H9 (cell line): ENCODE measurements at regions not wholly inside any gene's neighbourhood (a gene's known extent, or its start where the extent isn't known, plus 50 kb on each side); places are given as distances from the start of the nearest gene placed in this dataset.

Experiments
- DNase-seq: peaks from one replicate; pipeline ENCODE4 v3.0.0-alpha.2; 2017
- H2AFZ ChIP-seq: one replicate; pipeline ENCODE4 v1.6.1; 2013; ENCODE audit warnings: mild to moderate bottlenecking, low read length, control low read depth, moderate library complexity
- H2AK5ac ChIP-seq: 2 replicates; pipeline ENCODE4 v1.6.1; 2013; ENCODE audit warnings: low read length, control low read depth, mixed read lengths; ENCODE audit not compliant: insufficient read length
- H2BK120ac ChIP-seq: one replicate; pipeline ENCODE4 v1.6.1; 2013; ENCODE audit warnings: low read depth, mild to moderate bottlenecking, low read length, control low read depth, inconsistent platforms; ENCODE audit not compliant: poor library complexity, severe bottlenecking
- H2BK12ac ChIP-seq: 2 replicates; pipeline ENCODE4 v1.6.1; 2013; ENCODE audit warnings: low read length, control low read depth, mixed read lengths, low read depth; ENCODE audit not compliant: insufficient read length
- H2BK15ac ChIP-seq: 2 replicates; pipeline ENCODE4 v1.6.1; 2013; ENCODE audit warnings: low read depth, low read length, control low read depth
- H2BK20ac ChIP-seq: one replicate; pipeline ENCODE4 v1.6.1; 2013; ENCODE audit warnings: low read depth, mild to moderate bottlenecking, low read length, control low read depth, inconsistent platforms; ENCODE audit not compliant: poor library complexity, severe bottlenecking
- H2BK5ac ChIP-seq: 2 replicates; pipeline ENCODE4 v1.6.1; 2013; ENCODE audit warnings: low read length, control low read depth, mixed read lengths; ENCODE audit not compliant: insufficient read length
- H3K14ac ChIP-seq: 2 replicates; pipeline ENCODE4 v1.6.1; 2013; ENCODE audit warnings: low read length, control low read depth; ENCODE audit not compliant: insufficient read depth
- H3K18ac ChIP-seq: 2 replicates; pipeline ENCODE4 v1.6.1; 2013; ENCODE audit warnings: low read depth, mild to moderate bottlenecking, mixed read lengths, low read length, control low read depth; ENCODE audit not compliant: insufficient read length
- H3K23ac ChIP-seq: 2 replicates; pipeline ENCODE4 v1.6.1; 2013; ENCODE audit warnings: low read length, control low read depth, mixed read lengths, low read depth; ENCODE audit not compliant: insufficient read length
- H3K23me2 ChIP-seq: 2 replicates; pipeline ENCODE4 v1.6.1; 2013; ENCODE audit warnings: low read depth, mild to moderate bottlenecking, mixed read lengths, low read length, control low read depth; ENCODE audit not compliant: insufficient read length, poor library complexity, severe bottlenecking
- H3K27ac ChIP-seq: 2 replicates; pipeline ENCODE4 v1.5.1; 2013; ENCODE audit warnings: low read length, control low read depth, mixed read lengths, low read depth; ENCODE audit not compliant: insufficient read length
- H3K27me3 ChIP-seq: 2 replicates; pipeline ENCODE4 v1.6.1; 2013; ENCODE audit warnings: low read length, control low read depth, inconsistent platforms; ENCODE audit not compliant: insufficient read depth
- H3K4ac ChIP-seq: 2 replicates; pipeline ENCODE4 v1.6.1; 2013; ENCODE audit warnings: low read depth, mild to moderate bottlenecking, control low read depth, inconsistent platforms, low read length, moderate library complexity
- H3K4me1 ChIP-seq: 2 replicates; pipeline ENCODE4 v1.6.1; 2013; ENCODE audit warnings: low read length, control low read depth, inconsistent platforms; ENCODE audit not compliant: insufficient read depth
- H3K4me2 ChIP-seq: 2 replicates; pipeline ENCODE4 v1.6.1; 2013; ENCODE audit warnings: low read length, control low read depth, mixed read lengths; ENCODE audit not compliant: insufficient read length, insufficient read depth
- H3K56ac ChIP-seq: 2 replicates; pipeline ENCODE4 v1.6.1; 2013; ENCODE audit warnings: low read depth, mild to moderate bottlenecking, mixed read lengths, low read length, control low read depth; ENCODE audit not compliant: insufficient read length
- H3K79me1 ChIP-seq: 2 replicates; pipeline ENCODE4 v1.6.1; 2013; ENCODE audit warnings: low read depth, mild to moderate bottlenecking, moderate library complexity, low read length, control low read depth, inconsistent platforms; ENCODE audit not compliant: insufficient read depth, poor library complexity, severe bottlenecking
- H3K79me2 ChIP-seq: 2 replicates; pipeline ENCODE4 v1.6.1; 2013; ENCODE audit warnings: low read length, control low read depth, inconsistent platforms; ENCODE audit not compliant: insufficient read depth
- H3K9ac ChIP-seq: 2 replicates; pipeline ENCODE4 v1.6.1; 2013; ENCODE audit warnings: low read length, control low read depth, mixed read lengths; ENCODE audit not compliant: insufficient read length; ENCODE audit errors: extremely low read depth
- H3K9me3 ChIP-seq: one replicate; pipeline ENCODE4 v1.6.1; 2013; ENCODE audit warnings: low read depth, low read length, inconsistent platforms; ENCODE audit not compliant: control insufficient read depth
- H3T11ph ChIP-seq: one replicate; pipeline ENCODE4 v1.6.1; 2013; ENCODE audit warnings: mild to moderate bottlenecking, low read length, control low read depth, inconsistent platforms
- H4K20me1 ChIP-seq: one replicate; pipeline ENCODE4 v1.6.1; 2013; ENCODE audit not compliant: control insufficient read depth, insufficient read length, insufficient read depth
- H4K5ac ChIP-seq: 2 replicates; pipeline ENCODE4 v1.6.1; 2013; ENCODE audit warnings: low read depth, mild to moderate bottlenecking, mixed read lengths, low read length, control low read depth; ENCODE audit not compliant: insufficient read length
- H4K8ac ChIP-seq: replicated peaks from 2 replicates; pipeline ENCODE4 v1.6.1; 2013; ENCODE audit warnings: low read length, control low read depth, mixed read lengths, low read depth; ENCODE audit not compliant: insufficient read length
- H4K91ac ChIP-seq: 2 replicates; pipeline ENCODE4 v1.6.1; 2013; ENCODE audit warnings: low read depth, mild to moderate bottlenecking, moderate library complexity, mixed read lengths, low read length, control low read depth; ENCODE audit not compliant: insufficient read length
- H3K27ac Mint-ChIP-seq, 3 experiments: 2 replicates in 2 of 3; 3 replicates in 1 of 3; pipeline ENCODE4 v1.8.0; 2020 to 2021; ENCODE audit warnings: mixed read lengths in 3 of 3, mild to moderate bottlenecking in 1 of 3, moderate library complexity in 1 of 3
- H3K27me3 Mint-ChIP-seq: 2 replicates; pipeline ENCODE4 v1.8.0; 2021; ENCODE audit warnings: low read depth, mild to moderate bottlenecking, moderate library complexity, mixed read lengths
- H3K36me3 Mint-ChIP-seq, 3 experiments: 2 replicates in 2 of 3; 3 replicates in 1 of 3; pipeline ENCODE4 v1.8.0; 2020 to 2021; ENCODE audit warnings: low read depth in 3 of 3, mixed read lengths in 3 of 3; ENCODE audit not compliant: insufficient read depth in 1 of 3
- H3K4me1 Mint-ChIP-seq, 2 experiments: 2 replicates each; pipeline ENCODE4 v1.8.0; 2020; ENCODE audit warnings: mixed read lengths in 2 of 2
- H3K4me3 Mint-ChIP-seq, 2 experiments: 2 replicates in 1 of 2; 3 replicates in 1 of 2; pipeline ENCODE4 v1.8.0; 2020 to 2021; ENCODE audit warnings: mild to moderate bottlenecking in 2 of 2, mixed read lengths in 2 of 2, moderate library complexity in 1 of 2
- H3K9me3 Mint-ChIP-seq, 2 experiments: 2 replicates in 1 of 2; 3 replicates in 1 of 2; pipeline ENCODE4 v1.8.0; 2020; ENCODE audit warnings: mild to moderate bottlenecking in 2 of 2, mixed read lengths in 2 of 2, moderate library complexity in 1 of 2
- CTCF ChIP-seq: fragments of 200-600 bp; sonication (generic); conservative IDR thresholded peaks from 3 replicates; pipeline ENCODE4 v1.8.0; 2021; ENCODE audit warnings: antibody characterized with exemption, mild to moderate bottlenecking
- WGBS: extraction: QIAGEN DNeasy Blood & Tissue Kit; methylation state at CpG from one replicate; pipeline ENCODE4 v1.1.7; 2013; ENCODE audit warnings: missing lambda C conversion rate, low lambda C conversion rate, mixed read lengths; ENCODE audit not compliant: insufficient read length; ENCODE audit errors: extremely low coverage; 5-methylcytosine and 5-hydroxymethylcytosine counted together

- H3T11ph ChIP-seq, result no peak overlapping the region
- H3K79me2 ChIP-seq, result peaks cover 2% of the 10 kb centered on the region; the same call in 1 of the 2 replicates
- no peaks in the 10 kb centered on the region for H3K9me3 Mint-ChIP-seq
- H4K8ac ChIP-seq, result no peak overlapping the region
- WGBS, result no CpG with 5 or more reads among the region's 16 CpGs
- no peak overlapping the region for H3K14ac ChIP-seq
- peaks cover 2% of the 10 kb centered on the region for H4K20me1 ChIP-seq
- H3K4me2 ChIP-seq, result no peak overlapping the region
- H3K27me3 Mint-ChIP-seq, result no peaks in the 10 kb centered on the region; the same call in 1 of the 2 replicates
- H3K27me3 ChIP-seq, result no peaks in the 10 kb centered on the region
- peaks cover 7 to 13% (median 8%) of the 10 kb centered on the region in 3 experiments; a peak in 5 of 7 replicates for H3K36me3 Mint-ChIP-seq
- no peaks in the 10 kb centered on the region for H3K23me2 ChIP-seq
- H3K9me3 ChIP-seq, result no peaks in the 10 kb centered on the region
- no peak overlapping the region for H2BK5ac ChIP-seq
- no peak for TF ChIP-seq CTCF
- H3K23ac ChIP-seq, result no peak overlapping the region
- peaks cover 8% of the 10 kb centered on the region for H3K4me1 ChIP-seq
- no peak overlapping the region for H2BK120ac ChIP-seq
- no peak overlapping the region for H3K27ac ChIP-seq
- H2BK15ac ChIP-seq, result no peak overlapping the region
- H2AFZ ChIP-seq, result no peak overlapping the region
- H3K27ac Mint-ChIP-seq, result no peak overlapping the region
- H2AK5ac ChIP-seq, result no peak overlapping the region
- H4K91ac ChIP-seq, result no peak overlapping the region
- DNase-seq, result peak; percentile 63
- H3K4me1 Mint-ChIP-seq, result peaks cover 24 to 33% of the 10 kb centered on the region in 2 experiments
- H3K56ac ChIP-seq, result no peak overlapping the region
- H2BK20ac ChIP-seq, result no peak overlapping the region
- H2BK12ac ChIP-seq, result no peak overlapping the region
- H3K18ac ChIP-seq, result no peak overlapping the region
- H3K79me1 ChIP-seq, result no peaks in the 10 kb centered on the region
- no peak overlapping the region for H3K4ac ChIP-seq
- no peak overlapping the region for H4K5ac ChIP-seq
- no peak overlapping the region for H3K9ac ChIP-seq
- H3K4me3 Mint-ChIP-seq, result no peak overlapping the region
These were observed 175.6 kb downstream of the GLI2 start for GRCh38 chr2:120910956-120911951.
